ENCODE measurements at regions not wholly inside any gene's neighbourhood (a gene's known extent, or its start where the extent isn't known, plus 50 kb on each side); places are given as distances from the start of the nearest gene placed in this dataset.

DNA sequence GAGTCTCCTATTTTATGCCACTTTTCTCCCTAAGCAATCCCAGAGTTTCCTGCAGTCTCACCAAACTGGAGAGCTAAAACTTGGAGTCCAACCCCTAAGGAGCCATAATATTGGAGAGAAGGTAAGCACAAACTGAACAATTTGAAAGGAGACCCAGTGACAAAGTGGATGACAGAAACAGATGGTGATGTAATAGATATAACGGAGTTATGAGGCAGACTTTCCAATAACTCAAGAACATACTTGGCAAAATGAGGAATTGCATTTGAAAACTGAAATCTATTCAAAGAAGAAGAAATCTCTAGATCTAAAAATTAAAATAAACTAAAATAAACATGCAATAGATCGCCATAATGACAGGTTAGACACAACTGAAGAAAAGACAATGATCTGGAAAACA lies 200.9 kb upstream of the MIR17HG start:
- TF ChIP-seq, protein P1, sequence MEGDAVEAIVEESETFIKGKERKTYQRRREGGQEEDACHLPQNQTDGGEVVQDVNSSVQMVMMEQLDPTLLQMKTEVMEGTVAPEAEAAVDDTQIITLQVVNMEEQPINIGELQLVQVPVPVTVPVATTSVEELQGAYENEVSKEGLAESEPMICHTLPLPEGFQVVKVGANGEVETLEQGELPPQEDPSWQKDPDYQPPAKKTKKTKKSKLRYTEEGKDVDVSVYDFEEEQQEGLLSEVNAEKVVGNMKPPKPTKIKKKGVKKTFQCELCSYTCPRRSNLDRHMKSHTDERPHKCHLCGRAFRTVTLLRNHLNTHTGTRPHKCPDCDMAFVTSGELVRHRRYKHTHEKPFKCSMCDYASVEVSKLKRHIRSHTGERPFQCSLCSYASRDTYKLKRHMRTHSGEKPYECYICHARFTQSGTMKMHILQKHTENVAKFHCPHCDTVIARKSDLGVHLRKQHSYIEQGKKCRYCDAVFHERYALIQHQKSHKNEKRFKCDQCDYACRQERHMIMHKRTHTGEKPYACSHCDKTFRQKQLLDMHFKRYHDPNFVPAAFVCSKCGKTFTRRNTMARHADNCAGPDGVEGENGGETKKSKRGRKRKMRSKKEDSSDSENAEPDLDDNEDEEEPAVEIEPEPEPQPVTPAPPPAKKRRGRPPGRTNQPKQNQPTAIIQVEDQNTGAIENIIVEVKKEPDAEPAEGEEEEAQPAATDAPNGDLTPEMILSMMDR (IDR thresholded peaks at IDR 0.05) = no peak
- TF ChIP-seq POLR2A (IDR thresholded peaks at IDR 0.05) = no peak

All from thyroid gland (tissue), 4 donors.